ENCODE measurements at regions not wholly inside any gene's neighbourhood (a gene's known extent, or its start where the extent isn't known, plus 50 kb on each side); places are given as distances from the start of the nearest gene placed in this dataset.

DNA sequence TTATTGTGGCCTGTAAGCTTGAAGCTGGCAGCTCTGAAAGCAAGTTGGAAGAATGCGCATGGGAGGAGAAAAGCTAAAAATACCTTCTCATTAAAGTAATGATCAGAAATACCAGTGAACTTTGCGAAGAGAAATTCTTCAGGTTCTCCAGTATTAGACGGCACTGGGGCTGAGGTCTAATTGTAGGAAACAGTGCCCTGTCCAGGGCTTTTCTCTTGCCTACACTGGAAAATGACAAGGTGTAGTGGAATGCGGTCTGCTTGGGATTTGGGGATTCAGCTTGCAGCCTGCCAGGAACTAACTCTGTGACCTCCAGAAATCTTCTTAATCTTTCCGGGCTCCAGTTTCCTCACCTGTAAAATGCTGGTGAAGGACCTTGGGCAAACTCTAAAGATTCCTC lies 53.3 kb upstream of the KCNJ16 start:
- no peak for DNase-seq (ENCODE audit: low spot score)

DNA sequence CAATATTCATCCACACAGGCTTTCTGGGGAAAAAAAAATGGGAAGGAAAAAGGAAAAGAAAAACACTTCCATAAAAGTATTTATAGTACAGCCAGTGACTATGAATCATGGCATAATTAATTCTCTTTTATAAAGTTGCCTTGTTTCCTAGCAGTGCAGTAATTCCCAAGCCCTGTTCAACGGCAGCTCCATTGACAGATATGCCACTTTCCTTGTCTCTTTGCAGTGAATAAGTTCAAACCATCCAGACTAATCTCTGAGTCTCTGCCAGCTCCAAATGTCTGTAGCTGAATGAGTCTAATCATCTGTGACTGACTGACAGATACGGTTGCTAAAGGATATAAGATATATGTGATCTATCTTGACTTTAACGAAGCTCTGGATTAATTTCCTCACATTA lies 52.9 kb upstream of the KCNJ16 start:
- DNase-seq (ENCODE audit: low spot score), result no peak

DNA sequence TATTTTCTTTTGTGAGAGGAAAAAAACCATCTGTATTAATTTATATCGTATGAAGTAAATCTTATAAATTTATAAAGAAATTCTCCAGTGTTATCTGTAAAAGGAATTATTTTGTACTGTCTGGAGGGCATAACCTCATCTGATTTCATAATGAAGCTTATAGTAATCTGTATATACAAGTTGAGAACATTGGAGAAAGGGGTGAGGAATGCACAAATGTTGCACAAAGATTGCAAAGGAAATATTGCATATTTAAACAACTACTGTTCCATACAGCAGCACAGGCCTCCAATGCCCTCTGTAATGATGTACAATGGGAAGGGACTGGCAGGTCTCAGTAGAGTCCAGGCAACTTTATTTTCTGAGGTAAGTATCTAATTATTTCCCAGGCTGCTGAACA lies 50.8 kb upstream of the KCNJ16 start:
- no peak for DNase-seq (ENCODE audit: low spot score)
